K562 (cell line): ENCODE measurements at regions not wholly inside any gene's neighbourhood (a gene's known extent, or its start where the extent isn't known, plus 50 kb on each side); places are given as distances from the start of the nearest gene placed in this dataset.

ENCODE experiments used
- CEBPB ChIP-seq: fragments of 450-650 bp; IDR thresholded peaks from 2 replicates; pipeline ENCODE4 v1.6.1; 2016; ENCODE audit warnings: missing genetic modification characterization, missing compliant biosample characterization
- CHD2 ChIP-seq: IDR thresholded peaks from 2 replicates; pipeline ENCODE4 v1.6.1; 2011; ENCODE audit warnings: low read depth, low read length
- EP300 ChIP-seq: IDR thresholded peaks from 2 replicates; pipeline ENCODE4 v1.6.1; 2012; ENCODE audit warnings: low read length, improper control_type of control experiment
- KAT7 ChIP-seq: sonication (generic); formaldehyde crosslinking; IDR thresholded peaks from 2 replicates; pipeline ENCODE4 v1.8.0; 2022; ENCODE audit warnings: missing genetic modification reagents, mild to moderate bottlenecking, borderline replicate concordance
- NUFIP1 ChIP-seq: fragments of 450-650 bp; IDR thresholded peaks from 2 replicates; pipeline ENCODE4 v1.6.1; 2018; ENCODE audit not compliant: partially characterized antibody
- ZNF174 ChIP-seq: fragments of 250-450 bp; sonication (Bioruptor Pico); IDR thresholded peaks from 2 replicates; pipeline ENCODE4 v1.4.0; 2020; ENCODE audit warnings: mild to moderate bottlenecking
- TF ChIP-seq, protein P1 (sequence below): sonication (generic); formaldehyde crosslinking; IDR thresholded peaks from 2 replicates; pipeline ENCODE4 v1.8.1; 2022; ENCODE audit warnings: missing genetic modification reagents
- TF ChIP-seq, protein P2 (sequence below): sonication (generic); formaldehyde crosslinking; IDR thresholded peaks from 2 replicates; pipeline ENCODE4 v1.8.0; 2022; ENCODE audit warnings: mild to moderate bottlenecking, missing genetic modification reagents
- TF ChIP-seq, protein P3 (sequence below): fragments of 250-450 bp; sonication (Bioruptor Pico); IDR thresholded peaks from 2 replicates; pipeline ENCODE4 v1.4.0; 2020

DNA sequence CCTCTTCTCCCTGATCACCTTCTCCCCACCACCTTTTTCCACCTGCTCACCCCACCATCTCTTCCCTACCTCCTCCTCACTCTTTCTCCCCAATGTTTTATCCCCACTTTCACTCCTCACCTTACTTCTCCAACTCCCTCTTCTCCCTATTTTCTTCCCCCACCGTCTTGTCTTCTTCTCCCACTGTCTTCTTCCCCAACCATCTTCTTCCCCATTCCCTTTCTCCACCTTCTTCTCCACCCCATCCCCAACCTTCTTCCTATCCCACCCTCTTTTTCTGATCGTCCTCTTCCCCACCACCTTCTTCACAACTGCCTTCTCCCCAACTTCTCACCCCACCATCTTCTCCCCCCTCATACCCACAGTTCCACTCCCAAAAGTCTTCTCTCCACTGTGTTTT lies 929.4 kb downstream of the UQCRFS1 start:
- TF ChIP-seq CEBPB (no peak), ZNF174 (CRISPR knock-in tag) (no peak), EP300 (no peak), CHD2 (no peak), NUFIP1 (no peak), KAT7 (CRISPR knock-in tag) (no peak)
- TF ChIP-seq, protein P1, sequence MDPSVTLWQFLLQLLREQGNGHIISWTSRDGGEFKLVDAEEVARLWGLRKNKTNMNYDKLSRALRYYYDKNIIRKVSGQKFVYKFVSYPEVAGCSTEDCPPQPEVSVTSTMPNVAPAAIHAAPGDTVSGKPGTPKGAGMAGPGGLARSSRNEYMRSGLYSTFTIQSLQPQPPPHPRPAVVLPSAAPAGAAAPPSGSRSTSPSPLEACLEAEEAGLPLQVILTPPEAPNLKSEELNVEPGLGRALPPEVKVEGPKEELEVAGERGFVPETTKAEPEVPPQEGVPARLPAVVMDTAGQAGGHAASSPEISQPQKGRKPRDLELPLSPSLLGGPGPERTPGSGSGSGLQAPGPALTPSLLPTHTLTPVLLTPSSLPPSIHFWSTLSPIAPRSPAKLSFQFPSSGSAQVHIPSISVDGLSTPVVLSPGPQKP (CRISPR knock-in tag), result no peak
- TF ChIP-seq, protein P2, sequence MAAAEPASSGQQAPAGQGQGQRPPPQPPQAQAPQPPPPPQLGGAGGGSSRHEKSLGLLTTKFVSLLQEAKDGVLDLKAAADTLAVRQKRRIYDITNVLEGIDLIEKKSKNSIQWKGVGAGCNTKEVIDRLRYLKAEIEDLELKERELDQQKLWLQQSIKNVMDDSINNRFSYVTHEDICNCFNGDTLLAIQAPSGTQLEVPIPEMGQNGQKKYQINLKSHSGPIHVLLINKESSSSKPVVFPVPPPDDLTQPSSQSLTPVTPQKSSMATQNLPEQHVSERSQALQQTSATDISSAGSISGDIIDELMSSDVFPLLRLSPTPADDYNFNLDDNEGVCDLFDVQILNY (CRISPR knock-in tag), result no peak
- TF ChIP-seq, protein P3, sequence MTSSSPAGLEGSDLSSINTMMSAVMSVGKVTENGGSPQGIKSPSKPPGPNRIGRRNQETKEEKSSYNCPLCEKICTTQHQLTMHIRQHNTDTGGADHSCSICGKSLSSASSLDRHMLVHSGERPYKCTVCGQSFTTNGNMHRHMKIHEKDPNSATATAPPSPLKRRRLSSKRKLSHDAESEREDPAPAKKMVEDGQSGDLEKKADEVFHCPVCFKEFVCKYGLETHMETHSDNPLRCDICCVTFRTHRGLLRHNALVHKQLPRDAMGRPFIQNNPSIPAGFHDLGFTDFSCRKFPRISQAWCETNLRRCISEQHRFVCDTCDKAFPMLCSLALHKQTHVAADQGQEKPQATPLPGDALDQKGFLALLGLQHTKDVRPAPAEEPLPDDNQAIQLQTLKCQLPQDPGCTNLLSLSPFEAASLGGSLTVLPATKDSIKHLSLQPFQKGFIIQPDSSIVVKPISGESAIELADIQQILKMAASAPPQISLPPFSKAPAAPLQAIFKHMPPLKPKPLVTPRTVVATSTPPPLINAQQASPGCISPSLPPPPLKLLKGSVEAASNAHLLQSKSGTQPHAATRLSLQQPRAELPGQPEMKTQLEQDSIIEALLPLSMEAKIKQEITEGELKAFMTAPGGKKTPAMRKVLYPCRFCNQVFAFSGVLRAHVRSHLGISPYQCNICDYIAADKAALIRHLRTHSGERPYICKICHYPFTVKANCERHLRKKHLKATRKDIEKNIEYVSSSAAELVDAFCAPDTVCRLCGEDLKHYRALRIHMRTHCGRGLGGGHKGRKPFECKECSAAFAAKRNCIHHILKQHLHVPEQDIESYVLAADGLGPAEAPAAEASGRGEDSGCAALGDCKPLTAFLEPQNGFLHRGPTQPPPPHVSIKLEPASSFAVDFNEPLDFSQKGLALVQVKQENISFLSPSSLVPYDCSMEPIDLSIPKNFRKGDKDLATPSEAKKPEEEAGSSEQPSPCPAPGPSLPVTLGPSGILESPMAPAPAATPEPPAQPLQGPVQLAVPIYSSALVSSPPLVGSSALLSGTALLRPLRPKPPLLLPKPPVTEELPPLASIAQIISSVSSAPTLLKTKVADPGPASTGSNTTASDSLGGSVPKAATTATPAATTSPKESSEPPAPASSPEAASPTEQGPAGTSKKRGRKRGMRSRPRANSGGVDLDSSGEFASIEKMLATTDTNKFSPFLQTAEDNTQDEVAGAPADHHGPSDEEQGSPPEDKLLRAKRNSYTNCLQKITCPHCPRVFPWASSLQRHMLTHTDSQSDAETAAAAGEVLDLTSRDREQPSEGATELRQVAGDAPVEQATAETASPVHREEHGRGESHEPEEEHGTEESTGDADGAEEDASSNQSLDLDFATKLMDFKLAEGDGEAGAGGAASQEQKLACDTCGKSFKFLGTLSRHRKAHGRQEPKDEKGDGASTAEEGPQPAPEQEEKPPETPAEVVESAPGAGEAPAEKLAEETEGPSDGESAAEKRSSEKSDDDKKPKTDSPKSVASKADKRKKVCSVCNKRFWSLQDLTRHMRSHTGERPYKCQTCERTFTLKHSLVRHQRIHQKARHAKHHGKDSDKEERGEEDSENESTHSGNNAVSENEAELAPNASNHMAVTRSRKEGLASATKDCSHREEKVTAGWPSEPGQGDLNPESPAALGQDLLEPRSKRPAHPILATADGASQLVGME, result no peak
